Tibial nerve (tissue), 4 donors: ENCODE measurements at regions not wholly inside any gene's neighbourhood (a gene's known extent, or its start where the extent isn't known, plus 50 kb on each side); places are given as distances from the start of the nearest gene placed in this dataset.
"Not testable (repeated sequence)": the region's sequence is repeated elsewhere in the genome, so short reads cannot be mapped to it uniquely, and the experiment has no call there.

Source experiments
- DNase-seq, 2 donors: peaks; one replicate each; pipeline ENCODE4 v3.0.0-alpha.2; 2019; ENCODE audit warnings: low spot score in 2 of 2
- H3K27ac ChIP-seq, 4 donors: fragments of 200-600 bp; sonication (generic) in 3 of 4; one replicate each; pipeline ENCODE4 v1.5.1; 2017 to 2019; ENCODE audit warnings: mild to moderate bottlenecking in 1 of 4
- H3K27me3 ChIP-seq, 2 donors: fragments of 200-600 bp; sonication (generic) in 1 of 2; one replicate each; pipeline versions ENCODE4 v1.5.1 to v1.6.0; 2017 to 2019
- H3K36me3 ChIP-seq, 3 donors: fragments of 200-600 bp; sonication (generic); one replicate each; pipeline ENCODE4 v1.5.1; 2018 to 2019
- H3K4me1 ChIP-seq, 4 donors: fragments of 200-600 bp; sonication (generic) in 3 of 4; one replicate each; pipeline ENCODE4 v1.5.1; 2017 to 2019
- H3K4me3 ChIP-seq, 4 donors: fragments of 200-600 bp; sonication (generic) in 3 of 4; one replicate each; pipeline ENCODE4 v1.5.1; 2017 to 2019; ENCODE audit warnings: mild to moderate bottlenecking in 1 of 4, moderate library complexity in 1 of 4
- H3K9me3 ChIP-seq, 4 donors: fragments of 200-600 bp; sonication (generic) in 3 of 4; one replicate each; pipeline ENCODE4 v1.5.1; 2017 to 2019
- CTCF ChIP-seq, 5 experiments: fragments of 200-600 bp in 3 of 5; fragments of 450-650 bp in 2 of 5; sonication (generic) in 3 of 5; IDR thresholded peaks; one replicate each; pipeline ENCODE4 v1.5.1; 2016 to 2019; ENCODE audit warnings: antibody characterized with exemption in 5 of 5, mild to moderate bottlenecking in 3 of 5, moderate library complexity in 2 of 5
- EP300 ChIP-seq, 2 donors: sonication (generic); formaldehyde crosslinking; IDR thresholded peaks; one replicate each; pipeline ENCODE4 v1.6.1; 2017; ENCODE audit warnings: antibody characterized with exemption in 2 of 2, mild to moderate bottlenecking in 1 of 2
- POLR2A ChIP-seq, 2 donors: fragments of 450-650 bp; IDR thresholded peaks; one replicate each; pipeline ENCODE4 v1.6.1; 2017; ENCODE audit warnings: antibody characterized with exemption in 2 of 2, mild to moderate bottlenecking in 2 of 2, moderate library complexity in 2 of 2
- WGBS, 2 donors: methylation state at CpG; one replicate each; pipeline ENCODE4 v1.1.5; 2018; 5-methylcytosine and 5-hydroxymethylcytosine counted together

- no peak for TF ChIP-seq POLR2A (IDR thresholded peaks at IDR 0.05)
- TF ChIP-seq CTCF (IDR thresholded peaks at IDR 0.05) = no peak
- no peaks in the 10 kb centered on the region for H3K4me1 ChIP-seq
- no peak overlapping the region for H3K27ac ChIP-seq
- DNase-seq = no peak
- WGBS, 2 donors = 90 to 94% methylated on average over 8 of the region's 8 CpGs
- no peaks in the 10 kb centered on the region for H3K36me3 ChIP-seq
- H3K4me3 ChIP-seq = no peak overlapping the region
- no peaks in the 10 kb centered on the region for H3K27me3 ChIP-seq
- no peaks in the 10 kb centered on the region for H3K9me3 ChIP-seq
Observed at GRCh38 chr18:56282234-56283104, 355.9 kb downstream of the TXNL1 start.

GRCh38 chr18:56279816-56280215, 358.6 kb downstream of the TXNL1 start:
- H3K4me1 ChIP-seq, H3K4me3 ChIP-seq, H3K27ac ChIP-seq, H3K9me3 ChIP-seq, H3K36me3 ChIP-seq, DNase-seq, H3K27me3 ChIP-seq: not testable (repeated sequence)
- WGBS, 2 donors = 76 to 81% methylated on average over 3 of the region's 3 CpGs

GRCh38 chr18:56278421-56279003, 359.9 kb downstream of the TXNL1 start:
- Histone ChIP-seq H3K27me3 (no peaks in the 10 kb centered on the region), H3K4me3 (no peak overlapping the region), H3K27ac (no peak overlapping the region), H3K9me3 (no peaks in the 10 kb centered on the region), H3K4me1 (no peaks in the 10 kb centered on the region), H3K36me3 (no peaks in the 10 kb centered on the region)
- WGBS, 2 donors = 55 to 57% methylated on average over 6 of the region's 6 CpGs
- DNase-seq = no peak
- TF ChIP-seq EP300 (IDR thresholded peaks at IDR 0.05) = no peak
- no peak for TF ChIP-seq POLR2A (IDR thresholded peaks at IDR 0.05)
- TF ChIP-seq CTCF (IDR thresholded peaks at IDR 0.05) = no peak

- no peak for DNase-seq
- TF ChIP-seq CTCF (IDR thresholded peaks at IDR 0.05) (no peak), EP300 (IDR thresholded peaks at IDR 0.05) (no peak), POLR2A (IDR thresholded peaks at IDR 0.05) (no peak)
- Histone ChIP-seq H3K27me3 (no peaks in the 10 kb centered on the region), H3K27ac (no peak overlapping the region), H3K36me3 (no peaks in the 10 kb centered on the region), H3K4me3 (no peak overlapping the region), H3K9me3 (no peaks in the 10 kb centered on the region), H3K4me1 (no peaks in the 10 kb centered on the region)
- 87 to 88% methylated on average over 3 of the region's 3 CpGs for WGBS, 2 donors
Observed at GRCh38 chr18:56276466-56276865, 361.9 kb downstream of the TXNL1 start.

- H3K36me3 ChIP-seq = no peaks in the 10 kb centered on the region
- TF ChIP-seq POLR2A (IDR thresholded peaks at IDR 0.05) (no peak), EP300 (IDR thresholded peaks at IDR 0.05) (no peak), CTCF (IDR thresholded peaks at IDR 0.05) (no peak)
- no peak overlapping the region for H3K27ac ChIP-seq
- H3K27me3 ChIP-seq = no peaks in the 10 kb centered on the region
- no peak overlapping the region for H3K4me3 ChIP-seq
- WGBS, 2 donors = 85 to 90% methylated on average over 1 of the region's 1 CpG
- H3K4me1 ChIP-seq = no peaks in the 10 kb centered on the region
- H3K9me3 ChIP-seq = no peaks in the 10 kb centered on the region
- no peak for DNase-seq
Observed at GRCh38 chr18:56273541-56274219, 364.7 kb downstream of the TXNL1 start.
